Hematopoietic multipotent progenitor cell treated with erythropoietin and hydrocortisone succinate and interleukin-3 and kit ligand, for 6 days (in vitro differentiated cells): ENCODE measurements at regions not wholly inside any gene's neighbourhood (a gene's known extent, or its start where the extent isn't known, plus 50 kb on each side); places are given as distances from the start of the nearest gene placed in this dataset.
"Not testable (repeated sequence)": the region's sequence is repeated elsewhere in the genome, so short reads cannot be mapped to it uniquely, and the experiment has no call there.

Experiments used
- DNase-seq: peaks from one replicate; pipeline ENCODE4 v3.0.0-alpha.2; 2015

- DNase-seq, result peak; percentile 21
Observed at GRCh38 chr20:64327223-64327549, 71.6 kb downstream of the PCMTD2 start.

GRCh38 chr20:64327550-64328317 lies 72.2 kb downstream of the PCMTD2 start:
- DNase-seq, result peak; percentile 49

DNA sequence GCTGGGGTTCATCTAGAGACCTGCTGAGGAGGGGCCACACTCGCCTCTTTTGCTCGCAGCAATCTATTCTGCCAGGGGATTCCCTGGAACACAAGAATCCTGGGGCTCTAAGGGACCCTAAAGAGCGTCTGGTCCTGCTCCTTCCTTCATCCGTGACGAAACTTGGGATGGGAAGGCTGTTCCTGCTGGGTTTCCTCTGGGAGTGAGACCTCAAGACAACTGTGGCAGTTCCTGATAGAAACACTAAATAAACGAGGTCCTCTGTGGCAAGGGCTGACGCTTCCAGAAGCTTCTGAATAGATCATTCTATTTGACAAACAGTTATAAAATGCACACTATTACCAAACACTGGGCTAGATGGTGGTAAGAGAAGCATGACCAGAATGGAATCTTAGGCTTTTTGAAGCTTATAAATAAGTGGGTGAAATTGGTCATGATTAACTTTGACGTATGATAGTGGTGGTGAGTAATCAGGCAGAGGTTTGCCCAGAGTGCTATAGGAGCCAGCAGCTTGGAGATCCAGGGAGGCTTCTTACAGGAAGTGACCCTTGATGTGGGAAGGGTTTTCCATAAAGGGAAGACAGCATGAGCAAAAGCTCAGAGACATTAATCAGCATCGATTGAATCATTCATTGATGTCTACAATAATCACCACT lies 73.2 kb downstream of the PCMTD2 start:
- DNase-seq, result not testable (repeated sequence)

DNA sequence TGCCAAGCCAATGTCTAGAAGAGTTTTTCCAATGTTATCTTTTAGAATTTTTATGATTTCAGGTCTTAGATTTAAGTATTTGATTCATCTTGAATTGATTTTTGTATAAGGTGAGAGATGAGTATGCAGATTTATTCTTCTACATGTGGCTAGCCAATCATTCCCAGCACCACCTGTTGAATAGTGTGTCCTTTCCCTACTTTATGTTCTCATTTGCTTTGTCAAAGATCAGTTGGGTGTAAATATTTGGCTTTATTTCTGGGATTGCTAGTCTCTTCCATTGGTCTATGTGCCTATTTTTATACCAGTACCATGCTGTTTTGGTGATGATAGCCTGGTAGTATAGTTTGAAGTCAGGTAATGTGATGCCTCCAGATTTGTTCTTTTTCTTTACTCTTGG lies 77.1 kb downstream of the PCMTD2 start:
- DNase-seq, result not testable (repeated sequence)
